ENCODE measurements at regions not wholly inside any gene's neighbourhood (a gene's known extent, or its start where the extent isn't known, plus 50 kb on each side); places are given as distances from the start of the nearest gene placed in this dataset.

DNA sequence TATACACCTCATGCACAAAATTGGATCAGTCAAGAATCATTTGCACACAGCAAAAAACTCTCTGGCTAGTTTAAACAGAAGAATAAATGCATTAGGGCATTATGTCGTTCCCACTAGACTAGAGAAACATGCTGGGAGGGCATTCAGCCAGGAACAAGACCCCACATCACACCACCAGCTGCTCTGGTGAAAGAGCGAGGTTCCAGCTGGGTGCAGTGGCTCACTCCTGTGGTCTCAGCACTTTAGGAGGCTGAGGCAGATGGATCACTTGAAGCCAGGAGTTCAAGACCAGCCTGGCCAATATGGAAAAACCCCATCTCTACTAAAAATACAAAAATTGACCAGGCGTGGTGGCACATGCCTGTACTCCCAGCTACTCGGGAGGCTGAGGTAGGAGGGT is 52.1 kb upstream of the BACE2 start:
- TF ChIP-seq GATA3 (IDR thresholded peaks at IDR 0.05; ENCODE audit: low read depth, low read length) (no peak), GATA2 (IDR thresholded peaks at IDR 0.05; ENCODE audit: low read depth, low read length) (no peak)

Measured in SH-SY5Y (cell line).